GM18511 (cell line): ENCODE measurements at regions not wholly inside any gene's neighbourhood (a gene's known extent, or its start where the extent isn't known, plus 50 kb on each side); places are given as distances from the start of the nearest gene placed in this dataset.

ENCODE experiments used
- ATAC-seq: cut with Tn5 transposase; IDR thresholded peaks from one replicate; pipeline ENCODE4 v1.9.1; 2021; ENCODE audit warnings: mild to moderate bottlenecking, moderate library complexity; ENCODE audit not compliant: unreplicated experiment

DNA sequence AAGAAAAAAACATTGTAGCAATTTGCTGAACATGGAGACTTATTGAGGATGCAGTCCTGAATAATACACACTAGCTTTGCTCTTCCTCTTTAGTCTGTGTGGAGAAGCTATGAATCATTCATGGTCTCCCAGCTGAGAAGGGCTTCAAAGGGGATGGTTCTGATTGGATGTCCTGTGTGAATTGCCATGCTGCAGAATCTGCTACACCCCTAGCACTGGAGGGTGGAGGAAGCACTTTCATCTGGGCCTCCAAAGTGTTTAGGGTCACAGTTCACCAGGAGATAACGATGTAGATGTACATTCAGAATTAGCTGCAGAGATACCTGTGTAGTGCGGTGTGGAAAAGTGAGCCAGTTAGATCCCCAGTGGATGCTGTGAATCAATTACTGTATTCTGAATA is 321.1 kb upstream of the EDNRB start:
- ATAC-seq, result no peak

DNA sequence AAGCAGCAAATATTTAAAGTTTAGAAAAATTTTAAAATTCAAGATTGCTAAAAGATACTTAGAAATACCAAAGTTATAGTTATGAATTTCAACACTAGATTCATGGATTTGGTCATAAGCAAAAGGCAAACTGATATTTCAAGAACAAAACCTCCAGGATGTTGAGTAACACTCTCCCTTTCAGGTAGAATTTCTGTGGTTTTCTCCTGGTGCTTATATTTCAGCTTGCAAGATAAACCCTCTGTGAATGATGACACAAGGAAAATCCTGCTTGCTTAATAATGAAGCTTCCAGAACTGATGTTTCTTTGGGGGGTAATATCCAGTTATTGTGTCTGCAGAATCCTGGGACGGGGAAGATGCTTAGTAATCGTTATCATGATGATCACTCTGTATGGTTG is 320.3 kb upstream of the EDNRB start:
- ATAC-seq, result no peak

DNA sequence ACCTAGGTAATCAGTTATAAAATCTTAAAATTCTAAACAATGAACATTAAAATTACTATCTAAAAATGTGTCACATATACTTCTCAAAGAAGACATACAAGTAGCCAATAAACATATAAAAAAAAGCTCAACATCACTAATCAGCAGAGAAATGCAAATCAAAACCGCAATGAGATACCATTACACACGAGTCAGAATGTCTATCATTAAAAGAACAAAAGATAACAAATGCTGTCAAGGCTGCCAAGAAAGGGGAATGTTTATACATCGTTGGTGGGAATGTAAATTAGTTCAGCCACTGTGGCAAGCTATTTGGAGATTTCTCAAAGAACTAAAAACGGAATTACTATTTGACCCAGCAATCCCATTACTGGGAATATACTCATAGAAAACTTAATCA is 310.3 kb upstream of the EDNRB start:
- ATAC-seq, result no peak

DNA sequence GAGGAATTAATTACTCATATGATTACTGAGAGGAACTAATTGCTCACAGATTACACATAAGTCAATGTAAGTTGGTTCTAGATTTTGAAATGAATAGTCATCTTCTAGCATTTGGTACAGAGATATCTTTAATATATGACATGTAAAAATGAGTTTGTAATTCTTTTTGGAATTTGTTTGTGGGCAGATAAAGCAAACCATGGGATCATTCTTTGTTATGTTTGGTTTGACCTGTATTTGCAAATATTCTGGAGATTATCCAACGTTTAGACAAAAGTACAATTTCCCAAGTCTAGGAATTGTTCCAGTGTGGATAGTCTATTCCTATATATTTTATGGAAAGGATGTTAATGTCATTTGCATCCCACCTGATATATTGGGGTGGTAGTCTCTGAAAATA is 309.6 kb upstream of the EDNRB start:
- no peak for ATAC-seq

DNA sequence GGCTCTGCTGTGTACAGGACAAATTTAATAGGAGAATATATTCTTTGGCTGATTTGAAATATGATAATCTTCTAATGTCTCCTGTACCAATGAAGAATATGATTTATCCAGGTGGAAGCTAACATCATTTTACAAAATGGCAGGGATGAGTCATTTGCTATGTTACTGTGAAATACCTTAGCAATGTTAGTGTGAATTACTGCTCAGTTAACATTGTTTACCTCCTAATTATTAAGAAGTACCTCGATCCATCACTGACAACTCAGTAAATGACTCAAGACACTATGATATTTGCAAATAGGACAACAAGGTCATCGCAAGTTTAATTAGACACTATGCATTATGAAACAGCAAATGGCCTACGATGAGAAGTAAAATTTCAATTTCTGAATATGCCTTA is 309.1 kb upstream of the EDNRB start:
- ATAC-seq, result no peak

DNA sequence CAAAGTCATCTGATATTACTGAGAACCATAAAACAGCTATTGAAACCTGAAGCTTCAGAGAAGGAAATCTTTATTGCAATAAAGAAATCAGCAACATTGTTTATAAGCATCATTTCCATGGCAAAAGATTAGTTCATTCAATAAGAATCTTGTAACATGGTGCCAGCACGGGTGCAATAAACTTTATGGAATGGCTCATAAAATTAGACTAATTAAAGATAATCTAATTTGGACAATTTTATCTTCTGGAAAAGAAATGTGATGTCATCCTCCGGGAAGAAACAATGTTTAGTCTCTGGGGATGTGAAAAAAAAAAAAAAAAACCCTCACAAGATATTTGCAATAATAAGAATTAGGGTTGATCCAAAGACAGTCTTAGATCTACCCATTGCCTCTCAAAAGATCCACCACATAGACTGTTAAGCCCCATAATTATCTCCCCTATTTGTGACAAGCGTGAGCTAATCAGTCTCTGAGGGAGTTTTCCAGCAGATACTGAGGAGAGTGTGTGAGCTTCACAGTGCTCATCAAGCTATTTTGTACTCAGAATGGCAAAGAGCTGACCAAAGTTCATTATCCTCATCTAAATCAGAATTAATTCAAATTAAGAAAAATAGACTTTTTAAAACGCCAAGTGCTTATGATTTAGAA is 297.0 kb upstream of the EDNRB start:
- ATAC-seq, result no peak

DNA sequence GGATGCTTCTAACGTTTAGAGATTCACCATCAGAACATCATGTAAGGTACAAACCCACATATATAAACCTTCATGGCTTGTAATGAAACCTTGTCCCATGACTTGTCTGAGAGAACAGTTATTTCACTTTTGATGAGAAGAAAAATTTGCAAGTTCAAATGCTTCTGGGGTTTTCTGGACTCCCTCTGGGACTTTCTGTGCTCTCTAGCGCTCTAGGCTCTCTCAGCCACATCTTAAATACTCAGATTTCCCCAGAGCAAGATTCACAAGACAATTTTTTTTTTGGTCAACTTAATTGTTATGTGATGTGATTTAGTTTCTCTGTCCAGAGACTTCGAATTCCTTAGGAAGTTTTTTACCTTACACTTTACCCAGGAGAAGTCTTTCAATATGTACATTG is 282.8 kb upstream of the EDNRB start:
- peak; percentile 70 for ATAC-seq

DNA sequence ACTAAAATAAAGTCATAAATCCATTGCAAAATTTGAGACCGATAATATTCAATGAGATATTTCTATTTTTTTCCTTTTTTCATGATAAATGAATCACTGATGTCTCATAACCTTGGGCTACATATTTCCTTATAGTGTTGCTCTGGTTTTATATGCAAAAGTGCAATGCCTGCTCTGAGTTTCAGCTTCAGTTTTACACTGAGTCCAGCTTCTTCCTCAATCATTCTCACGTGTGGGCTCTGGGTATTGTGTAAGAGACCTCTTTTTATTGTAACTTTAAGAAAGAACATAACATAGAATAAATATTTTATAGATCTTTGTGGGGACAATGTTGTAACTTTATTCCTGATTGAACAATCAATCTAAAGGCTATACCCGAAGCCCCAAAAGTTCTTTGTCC is 280.2 kb upstream of the EDNRB start:
- no peak for ATAC-seq

DNA sequence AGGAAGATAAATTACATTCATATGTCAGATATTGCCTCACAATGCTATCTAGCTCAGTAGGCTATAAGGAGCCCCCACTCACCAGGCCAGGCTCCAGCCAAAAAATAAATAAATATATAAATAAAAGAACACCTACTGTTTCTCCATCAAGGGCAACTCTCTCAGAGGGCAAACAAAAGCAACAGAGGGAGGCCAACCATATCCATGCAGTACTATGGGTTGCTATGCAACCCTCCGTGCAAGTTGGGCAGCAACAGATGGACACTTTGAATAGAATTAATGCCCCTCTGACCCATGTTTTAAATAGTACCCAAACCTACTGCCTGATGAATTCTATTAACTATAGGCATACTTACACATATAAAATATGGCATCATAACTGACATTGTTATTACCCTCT is 279.8 kb upstream of the EDNRB start:
- ATAC-seq, result no peak

DNA sequence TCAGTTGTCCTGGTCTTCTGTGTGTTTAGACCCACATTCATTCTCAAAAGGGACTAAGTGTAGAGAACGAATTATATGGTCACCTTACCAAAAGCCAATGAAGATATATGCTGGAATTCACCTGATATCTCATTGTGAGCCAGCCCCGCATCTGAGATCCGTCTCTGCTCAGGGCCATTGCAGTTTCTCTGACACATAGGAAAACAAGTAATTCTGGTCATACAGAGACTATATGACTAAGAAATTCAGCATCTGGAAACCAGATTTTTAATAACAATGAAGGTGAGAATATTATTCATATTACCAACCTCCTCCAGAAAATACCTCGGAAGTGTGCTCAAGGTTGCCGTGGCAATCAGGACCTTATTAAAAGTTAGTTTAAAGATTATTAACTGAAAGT is 278.6 kb upstream of the EDNRB start:
- ATAC-seq, result no peak

DNA sequence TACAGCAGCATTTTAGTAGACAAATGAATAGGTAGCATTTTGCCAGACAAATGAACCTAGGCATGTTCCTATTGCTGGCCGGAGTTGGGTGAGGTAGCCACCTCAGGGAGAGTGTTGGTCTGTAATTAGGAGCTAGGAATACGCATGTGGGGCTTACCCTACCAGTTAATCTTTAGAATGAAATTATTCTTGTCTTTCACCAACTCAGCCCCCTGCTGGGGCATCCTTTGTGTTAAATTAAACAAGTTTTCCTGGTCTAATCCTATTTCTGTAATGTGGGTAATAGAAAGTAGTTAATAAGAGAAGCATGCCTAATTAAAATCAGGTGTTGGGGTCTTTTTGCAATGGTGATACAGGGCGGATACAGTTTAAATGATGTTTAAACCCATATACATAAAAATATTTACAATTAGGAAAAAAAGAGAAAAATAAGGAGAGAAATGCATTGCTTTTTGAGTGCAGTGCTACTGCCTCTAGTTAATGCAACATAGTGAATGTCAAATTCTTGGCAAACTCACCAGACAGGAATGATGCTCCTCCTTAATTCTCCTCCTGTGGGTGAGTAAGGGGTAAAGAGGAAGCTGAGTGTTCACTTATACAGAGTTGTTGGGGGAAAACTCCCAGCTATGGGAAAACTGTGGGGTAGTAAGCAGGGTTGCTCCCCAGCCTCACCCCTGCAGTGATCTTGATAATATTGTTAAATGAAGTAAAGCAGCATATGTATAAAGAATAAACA is 276.4 kb upstream of the EDNRB start:
- ATAC-seq, result no peak

DNA sequence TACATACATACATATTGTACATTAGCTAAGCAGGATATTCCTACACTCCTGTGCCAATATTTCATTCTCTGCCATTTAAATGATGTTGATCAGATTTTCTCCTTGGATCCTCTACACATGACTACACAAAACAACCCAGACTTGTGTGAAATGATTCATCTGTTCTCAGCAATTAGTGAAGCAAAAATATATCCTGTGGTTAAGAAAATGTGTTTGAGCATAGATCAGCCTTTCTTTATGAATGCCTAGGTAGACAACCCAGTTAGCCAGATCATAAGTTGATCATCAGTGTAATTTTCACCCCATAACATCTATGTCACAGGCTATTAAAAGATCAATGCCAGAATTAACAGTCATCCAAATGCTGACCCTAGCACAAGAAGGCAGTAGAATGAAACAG is 275.2 kb upstream of the EDNRB start:
- ATAC-seq, result peak; percentile 57

DNA sequence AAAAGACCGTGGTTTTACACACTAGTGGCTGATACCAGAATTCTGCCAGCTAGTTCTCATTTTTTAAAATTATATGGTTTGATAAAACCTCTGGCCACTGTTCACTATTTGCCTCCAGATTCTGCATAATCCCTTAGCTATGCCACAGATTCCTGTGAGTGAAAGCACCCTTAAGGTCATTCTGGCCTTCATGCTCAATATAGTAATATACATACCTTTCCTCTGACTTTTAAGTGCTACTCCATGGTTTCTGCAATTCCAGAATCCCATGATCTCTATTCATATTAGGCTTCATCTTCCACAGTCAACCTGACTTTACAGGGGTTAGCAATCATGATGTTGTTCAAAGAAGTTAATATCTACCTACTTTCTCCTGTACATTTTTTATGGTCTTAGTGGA is 274.1 kb upstream of the EDNRB start:
- ATAC-seq, result no peak

DNA sequence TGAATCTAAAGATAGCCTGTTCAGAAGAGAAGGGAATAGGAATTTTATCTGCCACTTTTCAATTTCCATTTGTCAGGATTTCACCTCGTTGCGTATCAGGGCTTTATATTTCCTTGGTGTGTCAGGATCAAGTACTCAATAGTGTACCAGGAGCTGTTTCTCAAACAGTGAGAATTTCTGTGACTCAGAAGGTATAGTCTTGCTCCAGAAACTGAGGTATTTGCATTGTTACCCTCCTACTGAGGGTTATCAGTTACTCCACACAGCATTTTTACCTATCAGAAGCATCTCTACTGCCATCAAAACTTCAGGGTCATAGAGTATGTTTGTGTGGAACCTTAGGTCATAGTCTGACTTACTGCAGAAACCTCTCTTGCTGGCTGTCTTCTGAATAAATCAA is 271.7 kb upstream of the EDNRB start:
- no peak for ATAC-seq

DNA sequence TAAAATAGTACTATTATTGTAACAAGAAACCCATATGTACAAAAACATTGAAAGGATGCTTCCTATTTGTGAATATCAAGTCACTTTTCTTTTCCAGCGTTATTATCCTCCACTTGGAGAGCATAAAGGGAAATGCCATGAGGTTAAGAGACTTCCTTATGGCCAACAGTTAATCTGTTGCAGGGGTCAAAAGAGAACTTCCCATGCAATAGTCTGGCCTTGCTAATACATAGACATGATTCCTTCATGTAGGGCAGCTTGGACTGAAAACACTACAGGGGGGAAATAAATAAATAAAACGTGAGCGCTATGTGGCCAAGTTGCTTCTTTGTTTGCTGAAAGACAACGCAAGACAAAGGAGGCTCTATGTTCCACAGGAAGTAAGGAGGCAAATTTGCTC is 269.1 kb upstream of the EDNRB start:
- ATAC-seq, result no peak

DNA sequence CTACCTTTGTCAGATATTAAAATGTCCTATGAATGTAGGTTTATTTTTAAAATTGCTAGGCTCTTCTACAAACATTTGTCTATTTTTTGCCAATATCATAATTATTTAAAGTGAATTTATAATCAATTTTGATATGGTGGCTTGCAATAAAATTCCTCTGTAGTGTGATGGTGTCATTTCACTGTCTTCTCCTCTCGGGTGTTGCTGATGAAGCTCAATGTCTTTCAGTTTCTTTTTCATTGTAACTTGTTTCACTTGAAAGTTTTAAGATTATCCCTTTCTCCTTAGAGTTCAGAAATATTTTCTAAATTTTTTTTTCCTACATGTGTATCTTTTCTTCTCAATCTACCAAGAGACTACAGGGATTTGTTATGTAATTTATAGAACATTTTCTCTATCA is 267.1 kb upstream of the EDNRB start:
- ATAC-seq, result peak; percentile 58

DNA sequence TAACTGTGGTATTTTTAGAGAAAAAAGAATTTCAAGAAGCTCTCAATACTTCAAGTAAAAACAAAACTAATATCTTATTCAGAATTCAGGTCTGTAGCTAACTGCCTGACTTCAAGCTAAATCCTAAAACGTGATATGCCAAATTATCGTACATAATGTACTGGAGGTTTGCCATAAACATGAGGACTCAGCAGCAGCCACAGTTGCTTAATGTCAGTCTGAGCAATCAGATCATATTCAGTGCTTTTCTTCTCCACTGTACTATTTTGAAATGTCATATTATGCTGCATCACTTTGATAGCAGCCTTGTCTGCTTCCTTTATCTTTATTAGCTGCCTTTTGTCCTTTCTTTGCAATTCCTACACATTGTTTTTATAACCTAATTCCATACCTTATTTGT is 265.1 kb upstream of the EDNRB start:
- no peak for ATAC-seq

DNA sequence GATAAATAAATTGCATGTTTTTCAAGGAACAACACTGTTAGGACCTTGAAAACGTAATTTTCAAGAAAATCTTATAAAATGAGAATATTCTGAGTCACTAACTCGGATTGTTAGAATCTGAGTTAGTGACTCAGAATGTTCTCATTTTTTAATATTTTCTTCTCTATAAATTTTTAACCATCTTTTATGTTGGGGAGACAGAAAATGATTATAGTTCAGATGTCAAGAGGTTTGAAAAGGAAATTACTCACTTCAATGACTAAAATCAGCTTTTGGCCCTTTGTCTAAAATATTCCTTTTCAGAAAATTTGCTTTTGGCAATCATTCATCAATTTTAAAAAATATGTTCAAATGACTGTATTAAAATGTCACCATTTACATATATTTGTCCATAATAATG is 264.2 kb upstream of the EDNRB start:
- no peak for ATAC-seq

DNA sequence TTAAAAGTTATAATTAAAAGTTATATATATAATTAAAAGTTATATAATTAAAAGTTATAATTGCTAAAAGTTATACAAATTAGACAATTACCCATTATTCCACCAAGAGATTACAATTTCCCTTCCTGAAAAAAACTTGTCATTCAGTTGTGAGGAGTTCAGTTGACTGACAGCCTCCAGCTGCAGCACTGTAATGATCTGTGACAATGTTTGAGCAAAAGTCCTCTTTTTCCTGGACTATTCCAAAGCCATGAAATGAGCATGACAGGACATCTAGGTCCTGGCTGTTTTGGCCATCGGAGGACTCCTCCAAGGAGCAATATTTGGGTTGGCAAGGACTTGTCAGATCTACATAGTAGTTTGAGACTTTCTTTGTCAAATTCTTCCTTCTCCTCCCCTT is 258.7 kb upstream of the EDNRB start:
- no peak for ATAC-seq

DNA sequence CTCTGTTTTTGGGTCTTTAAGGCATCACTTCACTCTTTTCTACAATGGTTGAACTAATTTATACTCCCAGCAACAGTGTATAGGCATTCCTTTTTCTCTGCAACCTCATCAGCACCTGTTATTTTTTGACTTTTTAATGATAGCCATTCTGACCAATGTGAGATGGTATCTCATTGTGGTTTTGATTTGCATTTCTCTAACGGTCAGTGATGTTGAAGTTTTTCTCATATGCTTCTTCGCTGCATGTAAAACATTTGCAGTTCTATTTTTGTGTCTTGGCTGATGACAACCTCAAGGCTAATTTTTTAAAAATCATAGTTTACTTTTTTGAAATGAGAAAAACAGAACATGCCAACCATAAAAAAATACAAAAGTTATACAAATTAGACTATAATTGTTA is 258.2 kb upstream of the EDNRB start:
- ATAC-seq, result no peak

DNA sequence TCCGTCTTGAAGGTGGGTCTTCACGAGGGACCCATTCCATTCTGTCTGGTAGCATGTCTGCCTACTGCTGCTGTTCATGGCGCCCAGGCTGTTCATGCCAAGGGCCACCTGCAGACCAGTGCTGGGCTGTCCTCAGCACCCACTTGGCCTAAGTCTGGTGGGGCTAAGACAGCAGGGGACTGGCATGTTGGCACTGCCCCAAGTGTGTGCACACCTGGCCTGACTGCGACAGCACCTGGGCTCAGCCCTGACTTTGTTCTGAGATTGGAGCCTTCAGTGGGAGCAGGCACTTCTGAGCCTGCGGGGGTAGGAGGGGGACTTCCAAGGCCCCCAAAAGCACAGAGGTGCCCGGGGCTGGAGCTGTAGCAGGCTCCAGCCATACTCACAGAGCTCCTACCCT is 250.8 kb upstream of the EDNRB start:
- no peak for ATAC-seq

DNA sequence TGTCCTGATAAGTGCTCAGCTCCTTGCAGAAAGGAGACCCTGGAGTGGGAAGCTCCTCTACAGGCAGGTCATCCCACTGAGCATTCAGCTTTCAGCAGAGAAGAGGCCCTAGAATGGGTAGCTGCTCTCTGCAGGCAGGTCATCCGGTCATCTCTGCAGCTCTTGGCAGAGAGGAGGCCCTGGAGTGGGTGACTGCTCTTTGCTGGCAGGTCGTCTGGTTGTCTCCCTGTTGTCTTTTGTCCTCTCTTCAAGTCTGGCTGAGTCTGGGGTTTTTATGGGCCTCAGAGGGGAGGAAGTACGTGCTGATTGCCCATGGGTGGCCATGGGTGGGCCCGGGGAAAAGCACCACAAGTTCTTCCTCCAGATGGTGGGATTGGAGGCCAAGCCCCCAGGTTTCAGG is 250.3 kb upstream of the EDNRB start:
- no peak for ATAC-seq

DNA sequence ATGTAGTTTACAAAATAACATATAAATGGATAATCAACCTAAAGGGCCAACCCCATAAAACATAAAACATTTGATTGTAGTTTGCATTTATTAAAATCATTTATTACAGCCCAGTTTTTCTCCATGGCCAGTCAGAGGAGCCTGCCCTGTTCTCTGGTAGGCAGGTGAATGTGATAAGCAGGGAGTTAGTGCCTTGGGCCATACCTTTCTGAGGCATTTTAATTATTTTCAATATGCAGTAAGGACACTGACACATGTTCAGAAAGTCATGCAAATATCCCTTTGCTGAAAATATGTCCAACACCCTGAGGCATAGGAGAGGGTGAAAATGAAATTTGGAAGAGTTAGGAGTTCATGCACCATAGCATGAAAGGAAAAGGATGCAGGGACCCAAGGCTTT is 242.6 kb upstream of the EDNRB start:
- peak; percentile 16 for ATAC-seq
